ENCODE measurements at regions not wholly inside any gene's neighbourhood (a gene's known extent, or its start where the extent isn't known, plus 50 kb on each side); places are given as distances from the start of the nearest gene placed in this dataset.
A peak's percentile ranks its signal among the peaks of the same experiment; 100 is the strongest.

DNA sequence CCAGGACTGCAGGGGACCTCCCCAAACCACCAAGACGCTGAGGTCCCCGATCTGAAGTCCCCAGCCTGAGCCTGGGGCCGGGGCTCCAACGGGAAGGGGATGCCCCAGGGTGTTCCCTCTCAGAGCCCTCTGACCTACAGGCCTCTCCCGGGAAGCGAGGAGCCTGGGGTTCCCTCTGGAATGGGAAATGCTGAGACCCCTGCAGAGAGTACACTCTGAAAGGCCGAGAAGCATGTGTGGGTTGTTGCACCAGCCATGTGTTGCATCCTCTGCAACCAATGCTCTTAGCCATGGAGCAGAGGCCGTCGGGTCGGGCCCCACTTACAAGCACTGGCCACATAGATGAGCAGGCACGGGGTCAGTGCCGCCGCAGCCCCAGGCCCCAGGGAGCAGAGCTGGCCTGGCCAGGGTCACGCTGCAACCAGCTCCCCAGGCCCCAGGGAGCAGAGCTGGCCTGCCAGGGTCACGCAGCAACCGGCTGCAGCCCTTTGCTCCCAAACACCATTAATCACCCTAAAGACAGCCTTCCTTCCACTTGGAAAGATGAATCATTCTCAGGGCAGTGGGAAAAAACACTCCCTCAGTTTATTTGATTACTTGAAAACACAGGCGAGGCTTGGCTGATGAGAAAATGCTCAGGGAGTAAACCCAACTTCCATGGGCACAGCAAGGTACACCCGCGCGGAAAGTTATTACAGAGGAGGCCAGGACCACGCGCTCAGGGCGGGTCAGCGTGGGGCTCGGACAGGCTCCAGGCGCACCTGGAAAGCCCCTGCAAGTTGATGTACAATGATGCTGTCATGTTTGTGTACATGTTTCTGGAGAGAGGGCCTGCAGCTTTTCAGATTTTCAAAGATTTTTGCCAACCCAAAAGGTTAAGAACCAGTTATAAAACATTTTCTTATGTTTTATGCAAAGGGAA is 78.0 kb upstream of the AFDN start (continued):
- TF ChIP-seq, protein P1, sequence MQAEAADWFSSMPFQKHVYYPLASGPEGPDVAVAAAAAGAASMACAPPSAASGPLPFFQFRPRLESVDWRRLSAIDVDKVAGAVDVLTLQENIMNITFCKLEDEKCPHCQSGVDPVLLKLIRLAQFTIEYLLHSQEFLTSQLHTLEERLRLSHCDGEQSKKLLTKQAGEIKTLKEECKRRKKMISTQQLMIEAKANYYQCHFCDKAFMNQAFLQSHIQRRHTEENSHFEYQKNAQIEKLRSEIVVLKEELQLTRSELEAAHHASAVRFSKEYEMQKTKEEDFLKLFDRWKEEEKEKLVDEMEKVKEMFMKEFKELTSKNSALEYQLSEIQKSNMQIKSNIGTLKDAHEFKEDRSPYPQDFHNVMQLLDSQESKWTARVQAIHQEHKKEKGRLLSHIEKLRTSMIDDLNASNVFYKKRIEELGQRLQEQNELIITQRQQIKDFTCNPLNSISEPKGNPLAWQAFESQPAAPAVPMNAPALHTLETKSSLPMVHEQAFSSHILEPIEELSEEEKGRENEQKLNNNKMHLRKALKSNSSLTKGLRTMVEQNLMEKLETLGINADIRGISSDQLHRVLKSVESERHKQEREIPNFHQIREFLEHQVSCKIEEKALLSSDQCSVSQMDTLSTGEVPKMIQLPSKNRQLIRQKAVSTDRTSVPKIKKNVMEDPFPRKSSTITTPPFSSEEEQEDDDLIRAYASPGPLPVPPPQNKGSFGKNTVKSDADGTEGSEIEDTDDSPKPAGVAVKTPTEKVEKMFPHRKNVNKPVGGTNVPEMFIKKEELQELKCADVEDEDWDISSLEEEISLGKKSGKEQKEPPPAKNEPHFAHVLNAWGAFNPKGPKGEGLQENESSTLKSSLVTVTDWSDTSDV (CRISPR knock-in tag; IDR thresholded peaks at IDR 0.05), result no peak
- TF ChIP-seq MAFF (IDR thresholded peaks at IDR 0.05; ENCODE audit: low read depth, low read length) (no peak), MED1 (CRISPR knock-in tag; IDR thresholded peaks at IDR 0.05) (peak; percentile 64), MAFG (CRISPR knock-in tag; IDR thresholded peaks at IDR 0.05) (no peak), ZNF224 (CRISPR knock-in tag; IDR thresholded peaks at IDR 0.05) (peak; percentile 59; the same call in 1 of the 2 replicates), SOX13 (IDR thresholded peaks at IDR 0.05) (no peak), SOX13 (CRISPR knock-in tag; conservative IDR thresholded peaks at IDR 0.05 in 1 of 2, IDR thresholded peaks at IDR 0.05 in 1 of 2) (no peak), ATF1 (CRISPR knock-in tag; IDR thresholded peaks at IDR 0.05) (no peak), ZNF543 (CRISPR knock-in tag; IDR thresholded peaks at IDR 0.05) (no peak)
- TF ChIP-seq, protein P2, sequence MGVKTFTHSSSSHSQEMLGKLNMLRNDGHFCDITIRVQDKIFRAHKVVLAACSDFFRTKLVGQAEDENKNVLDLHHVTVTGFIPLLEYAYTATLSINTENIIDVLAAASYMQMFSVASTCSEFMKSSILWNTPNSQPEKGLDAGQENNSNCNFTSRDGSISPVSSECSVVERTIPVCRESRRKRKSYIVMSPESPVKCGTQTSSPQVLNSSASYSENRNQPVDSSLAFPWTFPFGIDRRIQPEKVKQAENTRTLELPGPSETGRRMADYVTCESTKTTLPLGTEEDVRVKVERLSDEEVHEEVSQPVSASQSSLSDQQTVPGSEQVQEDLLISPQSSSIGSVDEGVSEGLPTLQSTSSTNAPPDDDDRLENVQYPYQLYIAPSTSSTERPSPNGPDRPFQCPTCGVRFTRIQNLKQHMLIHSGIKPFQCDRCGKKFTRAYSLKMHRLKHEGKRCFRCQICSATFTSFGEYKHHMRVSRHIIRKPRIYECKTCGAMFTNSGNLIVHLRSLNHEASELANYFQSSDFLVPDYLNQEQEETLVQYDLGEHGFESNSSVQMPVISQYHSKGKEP (CRISPR knock-in tag; IDR thresholded peaks at IDR 0.05), result no peak
- TF ChIP-seq, protein P3, sequence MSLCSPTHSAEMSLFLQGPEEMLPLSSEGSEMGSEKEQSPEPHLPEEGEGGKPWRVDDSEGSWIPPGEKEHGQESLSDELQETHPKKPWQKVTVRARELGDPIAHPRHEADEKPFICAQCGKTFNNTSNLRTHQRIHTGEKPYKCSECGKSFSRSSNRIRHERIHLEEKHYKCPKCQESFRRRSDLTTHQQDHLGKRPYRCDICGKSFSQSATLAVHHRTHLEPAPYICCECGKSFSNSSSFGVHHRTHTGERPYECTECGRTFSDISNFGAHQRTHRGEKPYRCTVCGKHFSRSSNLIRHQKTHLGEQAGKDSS (CRISPR knock-in tag; IDR thresholded peaks at IDR 0.05; ENCODE audit: borderline replicate concordance, low read depth), result no peak
- TF ChIP-seq, protein P4, sequence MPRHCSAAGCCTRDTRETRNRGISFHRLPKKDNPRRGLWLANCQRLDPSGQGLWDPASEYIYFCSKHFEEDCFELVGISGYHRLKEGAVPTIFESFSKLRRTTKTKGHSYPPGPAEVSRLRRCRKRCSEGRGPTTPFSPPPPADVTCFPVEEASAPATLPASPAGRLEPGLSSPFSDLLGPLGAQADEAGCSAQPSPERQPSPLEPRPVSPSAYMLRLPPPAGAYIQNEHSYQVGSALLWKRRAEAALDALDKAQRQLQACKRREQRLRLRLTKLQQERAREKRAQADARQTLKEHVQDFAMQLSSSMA (CRISPR knock-in tag; IDR thresholded peaks at IDR 0.05), result 0 out of 2 replicates have a peak, but pooled peaks have one; percentile 2
- TF ChIP-seq, protein P5, sequence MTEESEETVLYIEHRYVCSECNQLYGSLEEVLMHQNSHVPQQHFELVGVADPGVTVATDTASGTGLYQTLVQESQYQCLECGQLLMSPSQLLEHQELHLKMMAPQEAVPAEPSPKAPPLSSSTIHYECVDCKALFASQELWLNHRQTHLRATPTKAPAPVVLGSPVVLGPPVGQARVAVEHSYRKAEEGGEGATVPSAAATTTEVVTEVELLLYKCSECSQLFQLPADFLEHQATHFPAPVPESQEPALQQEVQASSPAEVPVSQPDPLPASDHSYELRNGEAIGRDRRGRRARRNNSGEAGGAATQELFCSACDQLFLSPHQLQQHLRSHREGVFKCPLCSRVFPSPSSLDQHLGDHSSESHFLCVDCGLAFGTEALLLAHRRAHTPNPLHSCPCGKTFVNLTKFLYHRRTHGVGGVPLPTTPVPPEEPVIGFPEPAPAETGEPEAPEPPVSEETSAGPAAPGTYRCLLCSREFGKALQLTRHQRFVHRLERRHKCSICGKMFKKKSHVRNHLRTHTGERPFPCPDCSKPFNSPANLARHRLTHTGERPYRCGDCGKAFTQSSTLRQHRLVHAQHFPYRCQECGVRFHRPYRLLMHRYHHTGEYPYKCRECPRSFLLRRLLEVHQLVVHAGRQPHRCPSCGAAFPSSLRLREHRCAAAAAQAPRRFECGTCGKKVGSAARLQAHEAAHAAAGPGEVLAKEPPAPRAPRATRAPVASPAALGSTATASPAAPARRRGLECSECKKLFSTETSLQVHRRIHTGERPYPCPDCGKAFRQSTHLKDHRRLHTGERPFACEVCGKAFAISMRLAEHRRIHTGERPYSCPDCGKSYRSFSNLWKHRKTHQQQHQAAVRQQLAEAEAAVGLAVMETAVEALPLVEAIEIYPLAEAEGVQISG (CRISPR knock-in tag; IDR thresholded peaks at IDR 0.05), result no peak
